ENCODE measurements at regions not wholly inside any gene's neighbourhood (a gene's known extent, or its start where the extent isn't known, plus 50 kb on each side); places are given as distances from the start of the nearest gene placed in this dataset.

- no peaks in the 10 kb centered on the region for H3K79me2 ChIP-seq (ENCODE audit: low read depth)
- no peak overlapping the region for H3K27ac ChIP-seq
- peaks cover 15% of the 10 kb centered on the region; the same call in 1 of the 2 replicates for H3K27me3 ChIP-seq (ENCODE audit: insufficient read depth, low read depth)
- H3K4me3 ChIP-seq = no peak overlapping the region
- no peaks in the 10 kb centered on the region for H4K20me1 ChIP-seq (ENCODE audit: insufficient read depth)
- no peaks in the 10 kb centered on the region for H3K9me3 ChIP-seq (ENCODE audit: insufficient read depth, low read depth)
- no peak overlapping the region for H2AFZ ChIP-seq
- TF ChIP-seq EZH2 (IDR thresholded peaks at IDR 0.05; ENCODE audit: low read depth) (no peak), CTCF (conservative IDR thresholded peaks at IDR 0.05) (no peak)
- H3K4me2 ChIP-seq = no peak overlapping the region
- BruUV-seq (replicated peaks) = no TSS peak
- no peaks in the 10 kb centered on the region for H3K36me3 ChIP-seq (ENCODE audit: low read depth)
- CTCF ChIA-PET = interaction anchor here (0.9 kb wide), 1 partner anchor 9 kb away, joined by 3 read pairs; no protein-coding TSS in a partner anchor
- POLR2A ChIA-PET (ENCODE audit: unreplicated experiment) = no interaction called here
- H3F3A ChIP-seq (ENCODE audit: insufficient read depth, low read depth) = no peaks in the 10 kb centered on the region
- intact Hi-C loops (cut with micrococcal nuclease; ENCODE audit: unreplicated experiment) = no loop called here
- no peaks in the 10 kb centered on the region for H3K4me1 ChIP-seq (replicated peaks; ENCODE audit: insufficient read depth)
- no peaks in the 10 kb centered on the region for H3K9me2 ChIP-seq (ENCODE audit: insufficient read depth)
- no peak for DNase-seq
Measured at GRCh38 chr2:121118951-121119350, 166.1 kb downstream of the TFCP2L1 start.

DNA sequence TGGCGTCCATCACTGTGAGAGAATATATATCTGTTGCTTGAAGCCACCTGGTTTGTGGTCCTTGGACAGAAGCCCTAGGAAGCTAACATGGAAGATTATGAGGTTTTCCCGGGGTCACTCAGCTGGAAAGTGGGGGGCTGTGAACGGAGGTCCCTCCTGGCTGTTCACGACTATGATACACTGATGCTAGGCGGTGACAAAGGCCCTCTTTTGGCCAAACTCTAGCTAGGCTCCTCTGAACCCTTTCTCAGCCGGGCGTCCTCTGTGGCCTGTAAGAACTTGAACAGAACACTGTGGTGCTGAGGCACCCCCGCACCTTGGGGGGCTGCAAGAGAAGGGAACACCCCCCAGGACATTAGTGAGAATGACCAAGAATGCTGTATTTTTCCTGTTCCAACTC, 164.6 kb downstream of the TFCP2L1 start:
- Histone ChIP-seq H3K4me1 (replicated peaks; ENCODE audit: insufficient read depth) (no peaks in the 10 kb centered on the region), H3K4me2 (no peak overlapping the region), H3F3A (ENCODE audit: insufficient read depth, low read depth) (no peaks in the 10 kb centered on the region), H2AFZ (no peak overlapping the region), H3K79me2 (ENCODE audit: low read depth) (no peaks in the 10 kb centered on the region), H3K27me3 (ENCODE audit: insufficient read depth, low read depth) (peaks cover 24% of the 10 kb centered on the region; the same call in 1 of the 2 replicates), H3K9me3 (ENCODE audit: insufficient read depth, low read depth) (no peaks in the 10 kb centered on the region), H3K27ac (no peak overlapping the region), H3K36me3 (ENCODE audit: low read depth) (no peaks in the 10 kb centered on the region), H3K9me2 (ENCODE audit: insufficient read depth) (no peaks in the 10 kb centered on the region), H3K4me3 (no peak overlapping the region), H4K20me1 (ENCODE audit: insufficient read depth) (no peaks in the 10 kb centered on the region)
- CTCF ChIA-PET = no interaction called here
- DNase-seq = no peak
- no TSS peak for BruUV-seq (replicated peaks)
- TF ChIP-seq CTCF (conservative IDR thresholded peaks at IDR 0.05) = no peak
- TF ChIP-seq EZH2 (IDR thresholded peaks at IDR 0.05; ENCODE audit: low read depth) = no peak
- intact Hi-C loops (cut with micrococcal nuclease; ENCODE audit: unreplicated experiment) = no loop called here
- POLR2A ChIA-PET (ENCODE audit: unreplicated experiment) = interaction anchor here (0.6 kb wide), 1 partner anchor 93 kb away, joined by 3 read pairs; no protein-coding TSS in a partner anchor

DNA sequence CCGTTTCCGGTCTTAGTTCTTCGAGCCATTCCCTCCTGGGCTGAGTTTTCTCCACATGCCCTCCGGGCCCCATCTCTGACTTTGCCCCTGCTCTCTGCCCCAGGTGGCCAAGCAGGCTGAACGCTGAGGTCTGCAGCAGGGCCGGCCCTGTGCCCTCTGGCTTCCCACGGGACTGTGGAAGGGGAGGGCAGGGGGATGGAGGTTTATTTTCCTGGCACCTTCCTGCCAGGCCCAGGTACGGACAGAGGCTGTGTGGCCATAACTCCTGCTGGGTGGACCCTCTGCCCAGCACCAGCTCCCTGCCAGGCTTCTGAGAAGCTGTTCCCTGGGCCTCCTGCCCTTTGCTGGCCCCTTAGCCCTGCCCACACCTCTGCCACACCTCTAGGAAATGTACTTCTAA, 164.0 kb downstream of the TFCP2L1 start:
- POLR2A ChIA-PET (ENCODE audit: unreplicated experiment) = interaction anchor here (0.6 kb wide), 2 partner anchors 92 to 616 kb away, joined by 3 read pairs; no protein-coding TSS in a partner anchor
- H2AFZ ChIP-seq = no peak overlapping the region

More for the DNA sequence above, 164.0 kb downstream of the TFCP2L1 start:
- Histone ChIP-seq H3F3A (ENCODE audit: insufficient read depth, low read depth) (no peaks in the 10 kb centered on the region), H3K4me3 (no peak overlapping the region), H4K20me1 (ENCODE audit: insufficient read depth) (no peaks in the 10 kb centered on the region), H3K9me2 (ENCODE audit: insufficient read depth) (no peaks in the 10 kb centered on the region), H3K79me2 (ENCODE audit: low read depth) (no peaks in the 10 kb centered on the region), H3K9me3 (ENCODE audit: insufficient read depth, low read depth) (no peaks in the 10 kb centered on the region), H3K36me3 (ENCODE audit: low read depth) (no peaks in the 10 kb centered on the region), H3K4me2 (no peak overlapping the region), H3K27ac (no peak overlapping the region), H3K4me1 (replicated peaks; ENCODE audit: insufficient read depth) (no peaks in the 10 kb centered on the region), H3K27me3 (ENCODE audit: insufficient read depth, low read depth) (peaks cover 24% of the 10 kb centered on the region; the same call in 1 of the 2 replicates)
- intact Hi-C loops (cut with micrococcal nuclease; ENCODE audit: unreplicated experiment) = no loop called here
- CTCF ChIA-PET = no interaction called here
- BruUV-seq (replicated peaks) = no TSS peak
- no peak for TF ChIP-seq CTCF (conservative IDR thresholded peaks at IDR 0.05)
- no peak for TF ChIP-seq EZH2 (IDR thresholded peaks at IDR 0.05; ENCODE audit: low read depth)
- no peak for DNase-seq
